ENCODE measurements at regions not wholly inside any gene's neighbourhood (a gene's known extent, or its start where the extent isn't known, plus 50 kb on each side); places are given as distances from the start of the nearest gene placed in this dataset.

- no peak for TF ChIP-seq CTCF (IDR thresholded peaks at IDR 0.05)
- TF ChIP-seq EZH2 (IDR thresholded peaks at IDR 0.05), result no peak
- no peak for TF ChIP-seq EZH2phosphoT487 (IDR thresholded peaks at IDR 0.05)
These were observed 137.7 kb downstream of the LEPR start for GRCh38 chr1:65558215-65558614.

Measured in neural progenitor cell (in vitro differentiated cells).